ENCODE measurements at regions not wholly inside any gene's neighbourhood (a gene's known extent, or its start where the extent isn't known, plus 50 kb on each side); places are given as distances from the start of the nearest gene placed in this dataset.

DNA sequence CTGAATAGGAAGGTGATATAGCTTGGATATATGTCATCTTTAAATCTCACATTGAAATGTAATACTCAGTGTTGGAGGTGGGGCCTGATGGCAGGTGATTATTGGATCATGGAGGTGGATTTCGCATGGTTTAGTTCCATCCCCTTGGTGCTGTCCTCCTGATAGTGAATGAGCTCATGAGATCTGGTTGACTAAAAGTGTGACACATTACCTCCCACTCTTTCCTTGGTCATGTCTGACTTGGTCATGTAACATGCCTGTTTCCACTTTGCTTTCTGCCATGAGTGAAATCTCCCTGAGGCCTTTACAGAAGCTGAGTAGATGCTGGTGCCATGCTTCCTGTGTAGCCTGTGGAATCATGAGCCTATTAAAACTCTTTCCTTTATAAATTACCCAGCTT is 664.5 kb upstream of the NR5A2 start:
- FAIRE-seq, result no peak

DNA sequence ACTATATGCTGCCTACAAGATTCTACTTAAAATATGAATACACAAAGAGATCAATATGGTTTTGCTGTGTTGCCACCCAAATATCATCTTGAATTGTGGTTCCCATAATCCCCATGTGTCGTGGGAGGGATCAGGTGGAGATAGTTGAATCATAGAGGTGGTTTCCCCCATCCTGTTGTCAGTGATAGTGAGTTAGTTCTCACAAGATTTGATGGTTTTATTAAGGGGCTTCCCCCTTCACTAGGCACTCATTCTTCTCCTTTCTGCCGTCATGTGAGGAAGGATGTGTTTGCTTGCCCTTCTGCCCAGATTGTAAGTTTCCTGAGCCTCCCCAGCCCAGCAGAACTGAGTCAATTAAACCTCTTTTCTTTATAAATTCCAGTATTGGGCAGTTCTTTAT is 654.4 kb upstream of the NR5A2 start:
- no peak for FAIRE-seq

DNA sequence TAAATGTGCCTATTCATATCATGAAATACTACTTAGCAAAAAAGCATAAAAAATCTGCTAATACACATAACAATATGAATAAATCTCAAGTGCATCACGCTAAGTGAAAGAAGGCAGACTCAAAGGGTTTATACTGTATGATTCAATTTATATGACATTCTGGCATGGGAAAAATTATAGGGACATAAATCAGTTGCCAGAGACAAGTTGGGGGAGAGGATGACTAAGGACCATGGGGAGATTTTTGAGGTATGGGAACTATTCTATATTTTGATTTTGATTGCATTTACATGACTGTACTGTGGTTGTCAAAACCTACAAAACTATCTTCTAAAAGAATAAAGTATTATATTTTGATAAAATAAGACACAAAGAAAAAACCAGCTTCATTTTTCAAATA is 650.3 kb upstream of the NR5A2 start:
- no peak for FAIRE-seq

DNA sequence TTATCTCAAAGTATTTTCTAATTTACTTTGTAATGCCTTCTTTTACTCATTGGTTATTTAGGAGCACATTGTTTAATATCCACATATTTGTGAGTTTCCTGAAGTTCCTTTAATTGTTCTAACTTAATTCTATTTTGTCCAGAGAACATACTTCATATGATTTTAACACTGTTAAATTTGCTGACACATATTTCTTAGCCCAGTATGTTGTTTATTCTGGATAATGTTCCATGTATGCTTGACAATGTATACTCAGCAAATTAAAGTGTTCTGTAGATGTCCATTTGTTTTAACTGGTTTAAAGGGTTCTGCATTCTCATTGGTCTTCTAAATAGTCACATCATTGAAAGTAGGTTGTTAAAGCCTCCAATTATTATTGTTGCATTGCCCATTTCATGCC is 643.7 kb upstream of the NR5A2 start:
- FAIRE-seq, result no peak

DNA sequence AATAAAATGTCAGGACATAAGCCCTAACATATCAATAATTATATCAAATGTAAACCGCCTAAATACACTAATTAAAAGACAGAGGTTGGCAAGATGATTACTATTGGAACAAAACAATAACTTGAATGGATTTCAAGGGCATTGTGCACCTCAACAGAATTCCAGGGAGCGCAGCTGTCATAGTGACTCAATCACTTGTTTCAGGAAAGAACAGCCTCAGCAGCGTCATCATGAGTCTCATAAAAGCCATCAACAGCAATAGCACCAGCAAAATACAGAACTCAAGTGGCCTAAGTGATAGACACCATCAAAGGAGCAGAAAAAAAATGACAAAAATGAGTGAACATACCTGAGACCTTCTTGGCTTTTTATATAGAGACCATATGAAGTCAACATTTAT is 632.7 kb upstream of the NR5A2 start:
- no peak for FAIRE-seq

DNA sequence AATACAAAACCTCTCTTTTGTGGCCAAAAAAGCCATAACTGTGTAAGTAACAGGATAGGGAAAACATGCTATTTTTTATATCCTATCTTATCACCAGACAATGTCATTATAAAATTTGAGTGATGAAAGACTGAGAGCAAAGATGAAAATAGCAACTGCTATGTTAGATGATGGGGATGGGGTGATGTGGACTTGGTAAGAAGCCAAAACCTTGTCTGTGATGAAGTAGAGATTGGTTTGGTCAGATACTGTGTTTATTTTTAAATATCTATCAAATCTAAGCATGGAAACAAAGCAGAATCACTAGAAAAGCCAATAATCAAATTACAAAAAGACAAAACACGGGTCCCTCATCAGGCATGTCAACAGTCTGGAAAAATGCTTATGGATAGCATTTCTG is 631.1 kb upstream of the NR5A2 start:
- no peak for FAIRE-seq

DNA sequence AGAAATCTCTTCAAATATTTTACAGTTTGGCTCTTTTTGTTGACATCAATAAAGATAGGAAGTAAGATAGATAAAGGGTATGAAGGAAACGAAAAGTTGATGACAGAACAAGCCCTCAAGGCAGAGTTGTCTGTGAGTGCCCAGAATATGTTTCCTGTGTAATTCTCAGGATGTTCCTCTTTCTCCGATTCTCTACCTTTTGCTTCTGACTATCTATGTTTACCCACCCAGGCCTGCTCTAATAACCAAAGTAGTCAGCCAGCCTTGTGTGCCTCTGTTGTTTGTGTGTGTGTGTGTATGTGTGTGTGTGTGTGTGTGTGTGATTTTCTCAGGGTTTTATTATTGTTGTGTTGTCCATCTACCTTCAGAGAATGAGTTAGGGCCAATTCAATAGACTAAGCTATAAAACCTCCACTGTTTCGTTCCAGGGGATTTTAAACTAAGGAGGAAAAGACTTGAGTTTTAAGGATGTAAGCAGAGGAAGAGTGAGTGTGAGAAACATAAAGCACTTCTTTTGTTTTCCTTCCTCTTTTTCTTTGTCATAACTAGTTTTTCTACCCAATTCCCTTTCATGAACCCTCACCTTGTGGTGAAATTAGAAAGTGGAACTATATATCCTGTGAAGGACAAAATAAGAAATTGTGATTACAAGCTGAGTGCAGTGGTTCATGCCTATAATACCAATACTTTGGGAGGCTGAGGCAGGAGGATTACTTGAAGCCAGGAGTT is 627.4 kb upstream of the NR5A2 start:
- no peak for FAIRE-seq

DNA sequence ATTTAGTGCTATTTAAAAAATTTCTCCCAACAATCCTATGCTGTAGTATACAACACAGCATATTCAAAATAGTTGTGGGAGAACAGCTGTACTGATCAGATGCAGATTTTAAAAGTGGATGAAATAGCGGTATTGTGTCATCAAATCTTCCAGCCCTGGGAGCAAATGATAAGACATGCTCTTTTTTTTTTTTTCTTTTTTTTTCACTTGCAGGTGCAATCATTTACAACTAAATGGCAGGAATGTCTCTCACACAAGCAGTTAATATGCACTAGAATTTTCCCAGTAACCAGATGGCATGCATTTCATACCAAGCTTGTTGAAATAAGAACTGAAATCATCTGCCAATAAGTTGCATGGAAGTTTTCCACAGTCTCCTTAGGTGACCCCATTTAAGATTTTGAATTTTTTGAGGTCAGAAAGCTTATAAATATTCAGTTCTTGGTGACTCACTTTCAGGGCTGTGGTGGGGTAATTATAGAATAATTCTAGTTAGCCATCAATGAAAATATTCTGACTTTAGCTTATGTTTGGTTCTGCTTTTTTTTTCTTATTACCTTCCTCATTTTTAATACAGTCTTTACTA is 623.9 kb upstream of the NR5A2 start:
- FAIRE-seq, result no peak

DNA sequence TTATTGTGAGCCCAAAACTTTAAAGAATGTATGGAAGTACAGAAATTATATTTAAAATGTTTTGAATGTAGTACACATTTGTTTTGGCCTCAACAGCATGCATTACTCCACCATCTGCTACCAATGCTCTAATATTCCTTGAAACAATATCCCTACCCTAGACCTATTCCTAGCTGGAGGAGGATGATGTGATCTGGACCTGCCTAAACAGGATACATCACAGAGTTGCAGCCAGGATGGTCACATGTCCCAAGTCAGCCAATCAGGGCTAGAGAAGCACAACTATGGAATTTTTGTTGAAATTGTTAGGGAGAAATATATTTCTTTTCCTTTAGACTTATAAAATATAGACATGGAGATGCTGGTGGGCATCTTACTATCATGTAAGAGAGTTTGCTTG is 623.3 kb upstream of the NR5A2 start:
- FAIRE-seq, result no peak

DNA sequence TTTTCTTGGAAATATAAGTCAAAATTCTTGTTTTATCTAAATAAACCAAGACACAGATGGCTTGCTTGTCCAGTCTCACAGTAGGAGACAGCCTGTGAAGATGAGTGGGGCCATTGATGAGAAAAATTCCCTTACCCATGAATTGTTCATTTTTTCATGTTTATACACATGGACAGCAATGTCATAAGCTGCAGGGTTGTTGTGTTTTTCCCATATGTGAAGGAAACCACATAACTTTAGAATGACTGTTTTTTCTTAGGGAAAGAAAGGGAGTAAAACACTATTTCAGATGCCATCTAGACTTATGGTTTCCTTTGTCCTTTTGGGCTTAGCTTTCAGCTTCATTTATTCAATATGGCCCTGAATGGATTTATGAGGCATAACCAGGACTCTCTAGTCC is 622.5 kb upstream of the NR5A2 start:
- FAIRE-seq, result no peak

DNA sequence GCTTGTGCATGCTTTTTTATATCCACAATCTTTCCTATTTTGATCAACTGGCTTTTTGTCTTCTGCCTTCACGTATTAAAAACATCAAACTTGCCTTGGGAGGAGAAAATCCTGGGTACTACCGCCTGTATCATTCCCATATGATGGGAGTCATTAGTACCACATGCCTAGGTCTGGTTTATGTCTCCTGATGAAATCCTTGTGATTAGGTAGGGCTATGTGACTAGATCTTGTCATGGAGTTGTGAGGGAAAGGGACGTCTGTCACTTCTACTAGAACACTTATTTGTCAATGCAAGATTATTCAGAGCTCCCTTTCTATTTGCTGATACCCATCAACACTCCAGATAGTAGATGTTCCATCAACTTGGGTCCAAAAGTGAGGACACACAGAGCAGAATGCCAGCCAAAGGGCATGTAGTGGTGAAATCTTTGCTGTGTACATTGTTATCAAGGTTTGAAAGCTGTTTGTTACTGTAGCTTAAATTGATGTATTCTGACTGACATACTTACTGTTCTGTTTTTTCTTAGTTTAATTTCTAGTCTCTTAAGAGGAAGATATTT is 621.8 kb upstream of the NR5A2 start:
- no peak for FAIRE-seq

DNA sequence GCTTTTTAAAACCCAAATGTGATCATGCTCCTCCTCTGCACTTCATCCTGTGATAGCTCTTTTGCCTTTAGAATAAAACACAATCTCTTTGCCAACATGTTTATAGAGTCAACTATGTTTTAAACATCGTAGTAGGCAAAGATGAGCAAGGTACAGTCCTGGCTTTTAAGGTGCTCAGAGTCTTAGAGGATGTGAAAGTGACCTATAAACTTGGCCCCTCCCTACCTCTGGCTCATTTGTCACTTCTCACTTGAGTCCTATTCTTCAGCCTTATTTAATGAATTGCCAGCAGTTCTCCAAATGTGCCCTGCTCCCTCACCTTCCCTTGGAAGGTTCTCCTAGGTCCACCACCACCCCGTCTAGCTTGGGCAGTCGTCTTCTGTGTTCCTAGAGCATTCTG is 617.0 kb upstream of the NR5A2 start:
- FAIRE-seq, result no peak

DNA sequence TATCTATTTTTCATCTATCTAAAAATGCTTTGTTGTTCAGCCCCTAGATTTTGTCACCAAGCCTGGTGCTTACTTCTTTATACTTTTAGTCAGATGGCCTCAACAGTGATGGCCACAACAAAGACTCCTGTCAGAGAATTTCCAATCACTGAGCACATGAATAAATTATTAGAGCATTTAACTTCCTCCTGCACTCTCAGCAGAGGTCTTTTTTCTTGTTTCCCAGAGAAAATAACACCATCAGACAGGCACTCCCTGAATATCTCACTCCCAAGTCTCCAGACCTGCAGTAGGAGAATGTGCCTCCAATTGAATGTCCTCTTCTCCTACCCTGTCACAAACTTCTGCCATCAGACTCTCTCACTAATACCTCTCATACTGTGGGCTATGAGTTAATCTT is 616.0 kb upstream of the NR5A2 start:
- FAIRE-seq, result no peak

DNA sequence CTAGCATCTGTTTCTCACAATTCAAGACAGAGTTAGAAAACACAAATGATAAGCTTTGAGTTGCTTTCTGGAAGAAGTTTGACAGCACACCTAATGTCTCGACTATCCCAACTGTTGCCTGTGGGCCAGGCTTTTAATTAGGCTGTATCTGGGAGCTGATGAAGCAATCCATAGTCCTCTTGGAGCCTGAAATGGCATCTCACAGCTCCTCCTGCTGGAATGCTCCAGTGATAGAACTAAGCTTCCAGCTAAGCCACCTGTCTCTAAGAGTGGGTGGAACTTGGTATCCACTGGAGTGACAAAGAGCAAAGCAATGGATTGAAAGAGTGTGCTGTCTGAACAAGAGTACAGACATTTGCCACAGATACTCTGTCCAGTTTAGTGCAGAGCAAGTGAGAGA is 605.3 kb upstream of the NR5A2 start:
- FAIRE-seq, result no peak

DNA sequence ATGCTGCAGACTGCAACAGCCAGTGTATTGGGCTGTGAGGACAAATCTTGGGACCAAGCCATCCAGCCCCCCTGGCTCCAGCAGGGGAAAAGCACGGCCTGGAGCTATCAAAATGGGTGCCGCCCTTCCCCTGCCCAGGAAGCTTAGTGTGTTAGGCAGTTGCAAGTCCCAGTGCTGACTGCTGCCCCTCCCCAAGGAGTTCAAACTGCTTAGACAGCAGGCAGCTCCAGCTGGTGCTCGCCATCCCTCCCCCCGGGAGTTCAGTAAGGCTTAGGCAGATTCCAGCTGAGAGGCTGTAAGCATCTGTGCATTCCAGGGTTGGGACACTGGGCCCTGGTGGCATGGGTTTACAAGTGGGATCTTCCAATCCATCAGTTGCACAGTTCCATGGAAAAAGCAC is 579.6 kb upstream of the NR5A2 start:
- no peak for FAIRE-seq

DNA sequence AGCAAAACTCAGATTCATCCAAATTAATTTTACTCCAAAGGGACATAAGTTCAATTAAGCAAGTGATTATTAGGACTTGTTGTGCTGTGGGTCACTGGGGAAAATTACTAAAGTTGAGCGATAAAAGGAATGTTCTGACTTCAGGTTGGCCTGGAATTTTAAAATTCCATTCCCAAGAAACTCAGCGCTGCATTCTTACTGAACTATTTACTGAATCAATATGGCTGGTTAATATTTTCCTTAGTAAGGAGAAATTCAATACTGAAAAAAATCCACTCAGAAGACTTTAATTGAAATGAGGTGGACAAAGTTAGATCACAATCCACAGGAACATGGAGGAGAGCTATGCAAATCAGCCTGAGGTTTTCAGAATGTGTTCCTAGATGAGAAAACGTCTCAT is 578.9 kb upstream of the NR5A2 start:
- no peak for FAIRE-seq

DNA sequence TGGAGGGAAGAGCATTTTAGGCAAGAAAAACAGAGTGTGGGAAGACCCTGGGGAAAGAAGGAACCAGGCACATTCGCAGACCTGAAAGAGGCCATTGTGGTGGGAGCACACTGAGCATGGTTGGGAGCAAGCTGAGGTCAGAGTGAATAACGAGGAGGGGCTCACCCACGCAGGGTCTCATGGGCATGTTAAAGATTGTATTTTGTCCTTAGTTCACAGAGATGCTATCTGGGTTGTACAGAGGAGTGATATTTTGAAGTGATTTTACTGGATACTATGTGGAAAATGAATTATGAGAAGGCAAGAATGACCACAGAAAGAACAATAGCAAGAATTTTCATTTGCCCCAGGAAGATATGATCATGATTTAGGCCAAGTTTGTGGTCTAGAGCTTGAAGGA is 578.3 kb upstream of the NR5A2 start:
- no peak for FAIRE-seq

DNA sequence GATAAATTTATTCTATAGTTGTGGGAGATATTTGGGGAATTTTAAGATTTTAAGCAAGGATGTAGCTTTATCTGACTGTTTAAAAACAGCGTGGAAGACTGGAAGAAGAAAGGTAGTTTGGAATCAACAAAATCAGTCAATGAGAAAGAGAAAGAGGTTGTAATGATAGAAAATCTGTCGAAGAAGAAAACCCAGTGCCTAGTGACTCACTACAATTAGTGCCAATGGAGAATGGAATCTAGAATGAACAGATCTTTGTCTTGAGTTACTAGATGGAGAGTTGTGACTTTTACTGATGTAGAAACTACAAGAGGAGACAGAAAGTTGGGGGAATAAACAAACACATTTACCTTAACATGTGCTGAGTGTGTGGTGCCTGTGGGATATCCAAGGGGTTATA is 577.8 kb upstream of the NR5A2 start:
- no peak for FAIRE-seq

DNA sequence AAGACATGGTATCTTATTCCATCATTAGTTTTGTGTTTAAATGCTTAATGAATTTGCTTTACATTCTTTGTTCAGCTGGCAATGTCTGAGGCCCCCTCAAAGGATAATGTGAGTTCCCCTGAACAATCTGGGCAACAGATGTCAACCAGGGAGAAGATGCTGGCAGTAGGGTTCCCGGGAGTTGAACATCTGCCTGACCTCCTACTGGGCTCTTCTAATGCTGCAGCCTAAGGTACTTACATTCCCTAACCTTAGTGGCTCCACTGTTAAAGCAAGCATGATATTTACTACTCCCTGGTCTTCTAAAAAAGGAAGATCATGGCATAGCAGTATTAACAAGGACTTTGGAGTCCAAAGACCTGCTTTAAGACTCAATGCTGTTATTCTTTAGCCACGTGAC is 574.9 kb upstream of the NR5A2 start:
- FAIRE-seq, result no peak

DNA sequence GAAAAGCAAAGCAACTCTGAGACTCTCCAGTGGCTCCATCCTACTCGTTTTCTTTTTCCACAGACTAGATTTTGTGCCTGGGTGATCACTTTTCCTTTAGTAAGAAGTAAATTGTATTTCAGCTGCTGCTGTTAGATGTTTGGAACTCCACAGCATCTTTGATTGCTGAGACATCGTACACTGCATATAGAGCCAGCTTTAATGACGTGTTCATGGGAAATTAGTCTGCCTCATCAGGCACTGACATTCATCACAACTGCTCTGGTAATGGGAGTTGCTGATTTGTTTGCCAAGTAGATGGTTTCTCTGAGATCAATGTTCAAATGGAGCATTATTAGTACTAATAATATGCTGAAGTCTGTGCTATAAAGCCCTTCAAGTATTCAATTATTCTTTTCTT is 573.8 kb upstream of the NR5A2 start:
- FAIRE-seq, result no peak

DNA sequence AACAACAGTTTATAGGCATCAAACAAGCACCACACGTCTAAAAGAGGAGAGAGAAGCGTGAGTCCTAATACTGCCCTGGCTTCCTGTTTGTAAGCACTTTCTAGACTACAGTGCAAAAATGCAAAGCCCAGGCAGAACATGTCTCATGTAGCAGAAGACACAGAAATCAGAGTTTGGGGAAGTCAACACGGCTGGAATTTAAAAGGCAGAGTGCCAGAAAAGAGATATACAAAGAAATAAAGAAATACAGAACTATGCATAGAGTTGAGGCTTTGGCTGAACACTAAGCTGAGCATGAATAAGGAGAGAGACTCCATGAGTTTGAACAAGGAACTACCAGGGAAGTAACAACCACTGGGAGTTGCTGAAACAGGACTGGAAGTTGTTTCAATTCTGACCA is 566.6 kb upstream of the NR5A2 start:
- no peak for FAIRE-seq

DNA sequence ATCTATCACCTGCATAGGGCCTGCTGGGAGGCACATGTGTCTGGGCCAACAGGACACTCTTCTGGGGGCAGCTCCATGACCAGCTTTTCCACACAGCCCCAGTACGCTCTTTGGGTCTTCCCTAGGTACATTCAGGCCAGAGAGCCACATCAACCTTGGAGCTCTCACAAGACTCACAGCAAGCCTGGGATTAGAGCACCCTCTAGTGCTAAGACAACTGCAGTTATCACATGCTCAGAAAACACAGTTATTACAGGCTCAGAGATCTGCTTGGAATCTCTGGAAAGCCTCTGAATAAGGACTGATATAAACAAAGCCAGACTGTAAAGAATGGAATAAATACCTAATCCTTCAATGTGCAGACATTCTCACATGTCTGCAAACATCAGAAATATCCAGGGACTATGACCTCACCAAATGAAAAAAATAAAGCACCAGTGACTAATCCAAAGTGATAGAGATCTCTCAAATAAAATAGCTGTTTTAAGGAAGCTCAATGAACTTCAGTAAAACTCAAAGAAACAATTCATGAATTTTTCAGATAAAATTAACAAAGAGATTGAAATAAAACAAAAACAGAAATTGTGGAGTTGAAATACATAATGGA is 563.9 kb upstream of the NR5A2 start:
- FAIRE-seq, result no peak

DNA sequence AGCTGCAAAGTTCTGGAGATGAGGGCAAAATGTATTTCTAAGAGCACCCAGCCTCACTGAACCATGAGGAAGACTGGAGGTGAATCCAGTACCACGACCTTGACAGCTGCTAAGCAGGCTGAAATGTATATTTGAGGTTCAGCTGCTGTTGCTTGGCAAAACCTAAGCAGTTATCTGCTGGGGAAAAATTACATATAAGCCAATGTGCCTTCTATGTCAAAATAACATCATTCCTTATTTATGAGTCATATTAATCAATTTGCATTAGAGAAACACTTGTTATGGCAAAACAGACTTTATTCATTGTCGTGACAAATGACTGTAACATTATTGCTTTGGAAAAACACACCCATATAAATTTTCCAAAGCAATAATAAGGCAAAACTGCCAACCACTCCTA is 560.5 kb upstream of the NR5A2 start:
- no peak for FAIRE-seq

DNA sequence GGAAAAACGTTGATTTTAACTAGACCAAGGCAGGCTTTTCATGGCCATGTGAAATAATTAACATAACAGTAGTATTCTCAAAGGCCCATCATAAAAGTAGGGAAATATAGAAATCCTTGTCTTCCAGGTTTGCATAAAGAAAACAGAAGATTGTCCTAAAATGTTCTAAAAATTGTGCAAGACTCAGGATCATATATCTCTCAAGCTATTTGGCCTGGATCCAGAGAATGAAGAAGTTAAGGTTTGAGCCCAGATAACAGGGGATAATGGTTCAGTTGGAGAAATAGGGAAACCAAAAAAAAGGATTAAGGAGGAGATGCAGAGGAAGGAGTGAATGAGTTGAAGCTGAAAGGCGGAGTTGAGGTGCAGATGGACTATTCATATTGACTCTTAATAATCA is 555.5 kb upstream of the NR5A2 start:
- FAIRE-seq, result no peak

DNA sequence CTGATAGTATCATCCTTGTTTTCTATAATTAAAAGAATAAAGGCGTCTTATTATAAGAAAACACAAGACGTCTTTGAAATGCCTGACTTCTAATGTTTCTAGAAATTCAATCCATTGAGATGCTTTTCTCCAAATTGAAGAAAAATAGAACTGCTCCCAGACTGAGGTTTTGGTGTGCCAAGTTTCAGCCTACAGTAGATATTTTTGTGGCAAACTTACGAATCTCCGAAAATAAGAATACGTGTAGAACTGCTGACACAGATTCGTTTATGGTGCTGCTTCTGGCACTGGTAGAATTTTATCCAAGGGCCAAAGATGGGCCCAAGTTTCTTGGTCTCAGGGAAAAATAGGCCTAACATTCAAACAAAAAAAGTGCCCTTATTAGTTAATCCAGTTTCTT is 554.5 kb upstream of the NR5A2 start:
- FAIRE-seq, result no peak
